HEK293 (cell line): ENCODE measurements at regions not wholly inside any gene's neighbourhood (a gene's known extent, or its start where the extent isn't known, plus 50 kb on each side); places are given as distances from the start of the nearest gene placed in this dataset.

Experiments
- CTCF ChIA-PET: fragments of 350-600 bp; formaldehyde crosslinking; extraction: SDS; loops from one replicate; lab custom pipeline; 2021; ENCODE audit warnings: antibody characterized with exemption; lab: Yijun Ruan, JAX
- POLR2A ChIA-PET: fragments of 300-600 bp; formaldehyde crosslinking; extraction: SDS; loops from one replicate; lab custom pipeline; 2020; ENCODE audit warnings: antibody characterized with exemption, inconsistent platforms; lab: Yijun Ruan, JAX
- H3K27ac ChIP-seq: fragments of 200-500 bp; sonication (Bioruptor generic); 2 replicates; pipeline ENCODE4 v1.5.1; 2014; ENCODE audit warnings: low read depth, low read length, control low read depth, inconsistent platforms; ENCODE audit errors: extremely low read depth
- H3K36me3 ChIP-seq, 2 experiments: fragments of 200-500 bp in 1 of 2; sonication (Bioruptor generic) in 1 of 2; 1 replicate in 1 of 2; 2 replicates in 1 of 2; pipeline ENCODE4 v1.5.1; 2014 to 2017; ENCODE audit warnings: inconsistent platforms in 2 of 2, low read length in 2 of 2; ENCODE audit not compliant: control insufficient read depth in 2 of 2, insufficient read depth in 1 of 2
- H3K4me1 ChIP-seq: fragments of 200-500 bp; sonication (Bioruptor generic); 2 replicates; pipeline ENCODE4 v1.5.1; 2014; ENCODE audit warnings: mild to moderate bottlenecking, low read length, inconsistent platforms; ENCODE audit not compliant: control insufficient read depth, insufficient read depth
- H3K4me3 ChIP-seq: 2 replicates; pipeline ENCODE4 v1.5.1; 2011; ENCODE audit warnings: low read depth, mild to moderate bottlenecking, control low read depth, low read length, moderate library complexity
- H3K9me3 ChIP-seq: fragments of 200-500 bp; sonication (Bioruptor generic); 2 replicates; pipeline ENCODE4 v1.5.1; 2014; ENCODE audit warnings: low read depth, low read length, inconsistent platforms; ENCODE audit not compliant: control insufficient read depth, insufficient read depth
- HOXD13 ChIP-seq: sonication (generic); formaldehyde crosslinking; IDR thresholded peaks from 2 replicates; pipeline ENCODE4 v1.8.0; 2022; ENCODE audit warnings: missing genetic modification reagents, borderline replicate concordance
- ZNF274 ChIP-seq, 2 experiments: fragments of 200-500 bp in 1 of 2; fragments of 450-650 bp in 1 of 2; sonication (Bioruptor generic) in 1 of 2; formaldehyde crosslinking in 1 of 2; IDR thresholded peaks; 2 replicates each; pipeline versions ENCODE4 v1.5.1 to v1.6.1; 2014 to 2016; ENCODE audit warnings: borderline replicate concordance in 1 of 2, inconsistent platforms in 1 of 2, low read length in 1 of 2, missing biosample characterization in 1 of 2, missing genetic modification characterization in 1 of 2
- ZNF610 ChIP-seq: fragments of 450-650 bp; formaldehyde crosslinking; IDR thresholded peaks from 2 replicates; pipeline ENCODE4 v1.5.1; 2016; ENCODE audit warnings: missing biosample characterization, missing genetic modification characterization, borderline replicate concordance

DNA sequence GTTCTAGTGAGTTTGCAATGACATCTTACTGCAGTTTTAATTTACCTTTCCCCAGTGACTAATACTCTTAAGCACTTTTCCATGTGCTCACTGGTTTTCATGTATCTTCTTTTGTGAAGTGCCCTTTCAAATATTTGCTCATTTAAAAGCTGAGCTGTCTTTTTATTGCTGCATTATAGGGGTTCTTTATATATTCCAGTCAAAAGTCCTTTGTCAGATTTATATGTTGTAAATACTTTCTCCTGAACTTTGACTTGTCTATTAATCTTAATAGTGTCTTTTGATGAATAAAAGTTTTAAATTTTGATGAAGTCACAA, 50.2 kb upstream of the ELOVL5 start:
- H3K9me3 ChIP-seq, result no peaks in the 10 kb centered on the region
- POLR2A ChIA-PET, result no interaction called here
- no peaks in the 10 kb centered on the region for H3K4me1 ChIP-seq
- TF ChIP-seq ZNF274 (IDR thresholded peaks at IDR 0.05; ENCODE audit: low read length), result no peak
- TF ChIP-seq ZNF274 (tag by site-specific recombination; IDR thresholded peaks at IDR 0.05; ENCODE audit: borderline replicate concordance), result no peak
- TF ChIP-seq HOXD13 (CRISPR knock-in tag), result no peak
- no peak overlapping the region for H3K4me3 ChIP-seq
- no peak overlapping the region for H3K27ac ChIP-seq
- H3K36me3 ChIP-seq, result no peaks in the 10 kb centered on the region
- CTCF ChIA-PET, result interaction anchor here (0.6 to 1.9 kb wide), 4 partner anchors 38 to 327 kb away, joined by 3 to 8 read pairs (median 6); no protein-coding TSS in a partner anchor

DNA sequence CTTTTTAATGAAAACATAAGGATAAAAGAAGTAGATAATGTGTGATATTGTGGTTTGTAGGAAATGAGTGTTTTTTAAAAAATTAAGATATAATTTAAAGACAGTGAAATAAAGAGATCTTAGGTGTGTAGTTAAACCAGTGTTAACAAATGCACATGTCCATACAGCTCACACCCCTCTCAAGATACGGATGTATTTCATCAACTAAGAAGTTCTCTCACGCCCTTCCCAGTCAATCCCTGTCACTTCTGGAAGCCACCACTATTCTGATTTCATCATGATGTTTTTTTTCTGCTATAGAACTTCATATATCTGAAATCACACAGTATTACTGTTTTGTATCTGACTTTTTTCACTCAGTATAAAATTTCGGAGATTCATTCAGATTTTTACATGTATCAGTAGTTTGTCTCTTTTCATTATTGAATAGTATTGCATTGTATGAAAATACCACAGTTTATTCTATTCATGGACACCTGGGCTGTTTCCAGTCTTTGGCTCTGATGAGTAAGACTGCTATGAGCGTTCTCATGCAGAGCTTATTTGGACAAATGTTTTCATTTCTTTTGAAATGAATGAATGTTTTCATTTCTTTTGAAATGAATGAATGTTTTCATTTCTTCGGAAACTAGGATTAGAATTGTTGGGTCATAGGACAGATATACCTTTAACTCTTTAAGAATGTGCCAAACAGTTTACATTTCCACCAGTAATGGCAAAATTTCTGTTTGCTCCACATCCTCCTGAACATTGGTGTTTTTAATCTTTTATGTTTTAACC, 49.7 kb upstream of the ELOVL5 start:
- Histone ChIP-seq H3K27ac (no peak overlapping the region), H3K4me1 (no peaks in the 10 kb centered on the region), H3K4me3 (no peak overlapping the region), H3K36me3 (no peaks in the 10 kb centered on the region), H3K9me3 (no peaks in the 10 kb centered on the region)
- CTCF ChIA-PET, result interaction anchor here (0.6 to 1.9 kb wide), 5 partner anchors 39 to 328 kb away, joined by 3 to 8 read pairs (median 4); no protein-coding TSS in a partner anchor
- POLR2A ChIA-PET, result no interaction called here
- TF ChIP-seq ZNF610, result no peak
